GM18951 (cell line): ENCODE measurements at regions not wholly inside any gene's neighbourhood (a gene's known extent, or its start where the extent isn't known, plus 50 kb on each side); places are given as distances from the start of the nearest gene placed in this dataset.
"Not testable (repeated sequence)": the region's sequence is repeated elsewhere in the genome, so short reads cannot be mapped to it uniquely, and the experiment has no call there.

Experiments
- POLR2A ChIP-seq: IDR thresholded peaks from 4 replicates; pipeline ENCODE4 v1.6.1; 2011; ENCODE audit warnings: mild to moderate bottlenecking; ENCODE audit not compliant: insufficient read length, insufficient read depth; ENCODE audit errors: extremely low read depth
- in situ Hi-C: fragments of 300-500 bp; cut with MboI; formaldehyde crosslinking; loops from one replicate; pipeline ENCODE4 v1.12.0; 2022; ENCODE audit warnings: low sequenced_read_pairs, mixed read lengths, inconsistent platforms; ENCODE audit not compliant: unreplicated experiment

DNA sequence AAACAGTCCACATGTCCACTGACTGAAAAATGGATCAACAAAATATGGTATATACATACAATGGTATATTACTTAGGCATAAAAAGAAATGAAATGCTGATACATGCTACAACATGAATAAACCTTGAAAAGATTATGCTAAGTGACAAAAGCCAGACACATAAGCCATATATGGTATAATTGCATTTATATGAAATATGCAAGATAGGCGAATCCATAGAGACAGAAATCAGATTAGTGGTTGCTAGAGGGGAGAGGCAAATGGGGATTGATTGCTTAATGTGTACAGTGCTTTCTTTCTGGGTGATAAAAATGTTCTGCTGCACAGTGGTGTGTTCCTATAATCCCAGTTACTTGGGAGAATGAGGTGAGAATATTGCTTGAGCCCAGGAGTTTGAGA is 171.0 kb downstream of the CYP26B1 start:
- TF ChIP-seq POLR2A = no peak

DNA sequence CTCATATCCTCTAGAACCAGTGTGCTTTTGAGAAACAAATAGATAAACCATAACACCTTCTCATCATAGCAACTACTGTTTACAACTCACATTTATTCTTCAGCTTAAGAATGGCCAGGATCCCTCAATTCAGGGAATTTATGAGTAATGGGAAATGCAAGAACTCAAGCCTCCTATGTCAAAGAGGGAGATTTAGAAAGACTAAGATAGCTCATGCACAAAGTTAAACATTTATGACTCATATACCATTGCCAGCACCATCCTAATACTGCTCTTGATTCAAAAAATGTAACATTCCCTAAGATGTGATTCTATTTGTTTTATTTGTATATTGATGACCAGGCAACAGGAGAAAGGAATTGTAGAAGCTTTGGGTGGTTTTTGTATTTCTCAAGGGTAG is 172.8 kb downstream of the CYP26B1 start:
- TF ChIP-seq POLR2A = no peak
- in situ Hi-C loops = no loop called here

More for the DNA sequence above, 171.0 kb downstream of the CYP26B1 start:
- in situ Hi-C loops = no loop called here

DNA sequence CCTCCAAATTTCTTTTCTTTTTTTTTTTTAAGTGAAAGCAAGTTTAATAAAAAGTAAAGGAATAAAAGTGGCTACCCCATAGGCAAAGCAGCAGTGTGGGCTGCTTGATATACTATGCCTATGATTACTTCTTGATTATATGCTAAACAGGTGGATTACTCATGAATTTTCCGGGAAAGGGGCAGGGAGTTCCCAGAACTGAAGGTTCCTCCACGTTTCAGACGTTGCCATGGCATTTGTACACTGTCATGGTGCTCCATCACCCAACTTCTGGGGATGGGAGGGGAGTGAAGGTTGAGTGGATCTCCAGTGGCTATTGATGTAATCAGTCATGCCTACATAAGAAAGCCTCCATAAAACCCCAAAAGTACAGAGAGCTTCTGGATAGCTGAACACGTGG is 176.2 kb downstream of the CYP26B1 start:
- in situ Hi-C loops = no loop called here
- TF ChIP-seq POLR2A = no peak

DNA sequence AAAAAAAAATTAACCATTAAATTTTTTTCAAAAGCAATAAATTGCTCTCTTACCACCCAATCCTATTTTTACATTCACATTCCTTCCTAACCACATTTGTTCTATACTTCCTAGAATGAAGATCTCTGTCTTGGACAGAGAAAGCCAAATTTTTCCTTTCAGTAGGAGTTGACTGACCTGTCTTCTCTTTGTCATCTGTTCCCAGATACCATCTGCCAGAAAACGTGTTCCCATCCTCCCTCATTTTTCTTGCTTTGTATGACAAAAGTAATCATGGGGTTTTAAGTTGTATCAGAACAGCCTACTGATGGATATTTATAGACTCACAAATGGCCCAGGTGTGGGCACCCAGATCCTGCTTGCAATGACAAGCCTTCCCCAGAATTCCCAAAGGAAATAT is 182.1 kb downstream of the CYP26B1 start:
- in situ Hi-C loops = no loop called here
- no peak for TF ChIP-seq POLR2A

DNA sequence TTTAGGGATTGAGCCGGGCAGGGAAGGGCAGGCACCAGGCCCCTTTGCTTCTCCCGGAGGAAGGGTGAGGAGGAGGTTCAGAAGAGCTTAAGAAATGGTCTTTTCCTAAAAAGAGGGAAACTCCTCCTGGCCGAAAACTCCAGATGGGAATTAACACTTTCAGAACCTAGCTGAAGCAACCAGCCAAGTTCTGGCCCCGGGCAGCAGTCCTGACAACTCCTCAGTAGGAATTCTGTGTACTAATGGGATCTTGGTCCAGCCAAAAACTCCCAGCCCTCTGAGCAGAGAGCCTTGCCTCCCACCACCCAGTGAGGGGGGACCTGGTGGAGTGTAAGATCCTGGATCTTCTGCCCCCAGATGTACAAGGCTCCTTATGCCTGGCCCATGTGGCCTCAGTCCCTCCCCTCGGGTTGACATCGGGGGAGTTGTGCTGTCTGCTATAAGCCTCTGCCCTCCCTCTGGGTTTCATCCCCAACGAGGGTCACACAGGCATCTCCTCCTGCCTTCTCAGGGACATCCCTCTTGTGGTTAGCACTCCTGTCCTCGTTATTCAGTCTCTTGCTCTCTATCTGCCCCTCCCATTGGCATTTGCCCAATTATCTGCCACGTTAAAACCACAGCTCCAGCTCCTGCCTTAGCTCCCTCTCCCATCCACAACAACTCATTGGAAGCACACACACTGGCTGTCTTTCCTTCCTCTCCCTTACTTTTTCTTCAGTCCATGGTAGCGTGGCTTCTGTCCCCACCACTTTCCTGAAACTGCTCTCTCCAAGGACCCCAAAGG is 184.6 kb downstream of the CYP26B1 start:
- in situ Hi-C loops = no loop called here
- TF ChIP-seq POLR2A = no peak

DNA sequence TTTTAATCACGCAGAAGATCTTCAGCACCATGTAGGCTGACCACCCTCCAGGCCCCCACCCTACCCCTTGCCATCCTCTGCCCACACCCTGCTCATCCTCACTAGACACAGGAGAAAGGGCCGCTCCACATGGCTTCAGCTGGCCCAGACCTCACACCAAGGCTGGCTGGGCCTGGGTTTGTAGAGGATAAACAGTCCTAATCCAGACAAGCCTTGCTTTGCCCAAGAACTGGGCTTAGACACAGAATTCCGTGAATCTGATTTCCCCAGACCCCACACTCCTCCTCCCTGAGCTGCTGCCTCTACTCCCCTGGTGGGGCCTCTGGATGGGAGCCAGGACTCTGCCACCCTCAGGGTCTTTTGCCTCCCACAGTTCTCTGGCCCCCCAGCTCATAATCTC is 185.3 kb downstream of the CYP26B1 start:
- no peak for TF ChIP-seq POLR2A
- in situ Hi-C loops = no loop called here

DNA sequence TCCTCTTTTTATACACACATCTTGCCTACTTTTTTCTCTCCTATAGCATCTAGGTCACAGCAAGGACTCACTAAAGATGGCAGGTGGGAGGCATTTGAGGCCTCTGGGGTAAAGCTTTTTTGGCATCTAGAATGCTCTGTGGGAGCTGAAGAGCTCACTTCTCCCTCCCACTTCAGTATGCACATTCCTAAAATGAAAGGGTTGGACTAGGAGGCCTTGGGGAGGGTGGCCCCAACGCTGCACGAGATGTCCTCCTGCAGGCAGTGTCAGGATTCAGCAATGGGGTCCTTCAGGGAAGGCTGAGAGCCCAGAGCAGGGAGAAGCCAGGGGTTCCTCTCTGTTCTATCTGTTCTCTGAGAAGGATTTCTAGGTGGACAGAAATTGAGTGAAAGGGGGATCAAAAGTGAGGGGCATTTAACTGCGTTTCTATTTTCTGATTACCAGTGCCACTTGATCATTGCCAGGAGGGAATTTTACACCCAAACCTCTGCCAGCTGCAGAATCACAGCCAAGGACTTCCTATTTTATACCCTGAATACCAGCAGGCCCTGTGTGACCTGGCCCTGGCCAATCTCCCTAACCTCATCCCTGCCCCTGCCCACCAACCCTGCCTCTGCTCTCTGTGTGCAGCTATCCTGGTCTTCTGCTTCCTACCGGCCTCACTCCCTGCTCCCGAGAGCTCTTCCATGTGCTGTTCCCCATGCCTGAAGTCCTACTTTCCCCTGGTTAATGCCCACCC is 186.2 kb downstream of the CYP26B1 start:
- TF ChIP-seq POLR2A = no peak
- in situ Hi-C loops = no loop called here

DNA sequence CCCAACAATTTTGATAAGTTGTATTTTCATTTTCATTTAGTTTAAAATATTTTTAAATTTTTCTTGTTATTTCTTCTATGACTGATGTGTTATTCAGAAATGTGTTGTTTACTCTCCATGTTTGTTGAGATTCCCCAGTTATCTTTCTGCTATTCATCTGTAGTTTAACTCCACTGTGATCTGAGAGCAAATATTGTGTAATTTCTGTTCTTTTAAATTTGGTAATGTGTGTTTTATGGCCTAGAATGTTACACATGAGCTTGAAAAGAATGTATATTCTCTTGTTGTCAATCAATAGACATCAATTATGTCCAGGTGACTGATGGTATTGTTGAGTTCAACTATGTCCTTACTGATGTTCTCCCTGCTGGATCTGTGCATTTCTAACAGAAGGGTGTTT is 188.2 kb downstream of the CYP26B1 start:
- in situ Hi-C loops = no loop called here
- TF ChIP-seq POLR2A = no peak

DNA sequence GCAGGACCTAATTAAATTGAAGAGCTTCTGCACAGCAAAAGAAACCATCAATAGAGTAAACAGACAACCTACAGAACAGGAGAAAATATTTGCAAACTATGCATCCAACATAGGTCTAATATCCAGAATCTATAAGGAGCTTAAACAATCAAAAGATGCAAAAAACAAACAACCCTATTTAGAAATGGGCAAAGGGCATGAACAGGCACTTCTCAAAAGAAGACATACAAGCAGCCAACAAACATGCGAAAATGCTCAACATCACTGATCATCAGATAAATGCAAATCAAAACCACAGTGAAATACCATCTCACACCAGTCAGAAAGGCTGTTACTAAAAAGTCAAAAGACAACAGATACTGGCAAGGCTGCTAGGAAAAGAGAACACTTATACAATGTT is 189.2 kb downstream of the CYP26B1 start:
- in situ Hi-C loops = not testable (repeated sequence)

DNA sequence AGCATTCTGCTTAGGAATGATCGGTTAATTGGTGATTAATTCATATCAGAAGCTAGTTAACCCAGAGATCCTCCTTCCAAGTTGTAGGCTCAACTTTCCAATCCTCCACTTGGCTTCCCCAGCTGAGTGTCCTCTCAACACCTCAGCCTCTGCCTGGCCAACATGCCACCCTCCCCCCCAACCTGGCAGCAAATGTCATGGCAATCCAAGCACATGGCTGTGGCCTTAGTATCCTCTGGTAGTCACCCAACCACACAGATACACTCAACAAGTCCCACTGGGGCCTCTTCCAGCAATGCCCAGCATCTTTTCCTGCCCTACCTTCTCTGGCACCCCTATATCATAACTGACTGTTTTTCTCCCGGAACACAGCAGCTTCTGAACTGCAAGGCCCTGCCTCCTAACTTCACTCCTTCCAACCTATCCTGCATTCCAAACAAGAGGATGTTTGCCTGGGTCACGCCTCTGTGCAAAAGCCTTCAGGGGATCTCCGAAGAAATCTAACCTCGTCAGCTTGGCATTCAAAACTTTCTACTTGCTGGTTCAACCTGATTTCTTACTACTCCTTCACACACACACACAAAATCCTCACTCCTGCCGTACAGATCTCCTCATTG is 195.0 kb downstream of the CYP26B1 start:
- in situ Hi-C loops = no loop called here
- no peak for TF ChIP-seq POLR2A

DNA sequence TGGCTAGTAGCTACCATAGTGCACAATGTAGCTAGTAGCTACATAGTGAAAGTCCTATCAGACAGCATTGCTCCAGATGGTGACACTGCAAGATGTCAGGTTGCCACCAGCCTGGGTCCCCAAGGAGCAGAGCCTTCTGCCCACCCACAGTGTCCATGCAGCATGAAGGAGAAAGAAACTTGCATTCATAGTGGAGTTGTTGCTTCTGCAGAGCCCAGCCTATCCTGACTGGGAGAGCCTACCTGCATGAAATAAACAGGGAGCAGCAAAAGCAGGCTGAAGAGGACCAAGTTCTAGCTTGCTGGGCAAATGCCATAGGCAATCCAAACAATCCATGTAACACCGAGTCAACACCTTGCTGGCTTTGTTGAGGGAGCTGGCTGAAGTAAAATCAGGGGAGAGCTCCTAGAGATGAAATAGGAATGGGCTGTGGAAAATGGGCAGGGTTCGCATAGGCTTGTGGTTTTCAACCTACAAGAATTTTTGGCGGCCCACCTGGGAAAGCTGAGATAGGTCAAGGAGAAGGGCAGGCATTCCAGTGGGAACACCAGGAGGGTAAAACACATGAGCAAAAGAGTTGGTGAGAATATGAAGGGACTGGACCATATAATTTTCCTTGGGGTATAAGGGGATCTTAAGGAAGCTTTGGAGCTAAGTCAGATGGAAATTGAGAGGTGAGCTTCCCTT is 195.8 kb downstream of the CYP26B1 start:
- in situ Hi-C loops = no loop called here
- no peak for TF ChIP-seq POLR2A

DNA sequence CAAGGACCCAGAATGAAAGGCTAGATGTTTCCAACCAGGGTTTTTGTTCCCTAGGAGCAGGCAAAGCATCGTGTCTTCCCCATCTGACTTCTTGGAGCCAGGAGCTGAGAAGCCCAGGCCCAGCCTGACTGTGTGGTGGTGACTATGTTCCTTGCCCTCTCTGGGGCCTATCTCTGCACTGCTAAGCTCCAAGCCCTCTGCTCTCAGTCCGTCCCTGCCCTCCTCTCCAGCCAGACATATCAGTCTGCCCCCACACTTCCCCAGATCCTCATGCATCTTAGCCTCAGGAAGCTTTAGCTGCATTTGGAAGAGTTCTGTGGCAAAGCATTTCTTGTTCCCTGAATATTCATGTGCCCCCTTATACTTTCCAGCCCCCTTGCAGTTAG is 196.6 kb downstream of the CYP26B1 start:
- no peak for TF ChIP-seq POLR2A
- in situ Hi-C loops = no loop called here

DNA sequence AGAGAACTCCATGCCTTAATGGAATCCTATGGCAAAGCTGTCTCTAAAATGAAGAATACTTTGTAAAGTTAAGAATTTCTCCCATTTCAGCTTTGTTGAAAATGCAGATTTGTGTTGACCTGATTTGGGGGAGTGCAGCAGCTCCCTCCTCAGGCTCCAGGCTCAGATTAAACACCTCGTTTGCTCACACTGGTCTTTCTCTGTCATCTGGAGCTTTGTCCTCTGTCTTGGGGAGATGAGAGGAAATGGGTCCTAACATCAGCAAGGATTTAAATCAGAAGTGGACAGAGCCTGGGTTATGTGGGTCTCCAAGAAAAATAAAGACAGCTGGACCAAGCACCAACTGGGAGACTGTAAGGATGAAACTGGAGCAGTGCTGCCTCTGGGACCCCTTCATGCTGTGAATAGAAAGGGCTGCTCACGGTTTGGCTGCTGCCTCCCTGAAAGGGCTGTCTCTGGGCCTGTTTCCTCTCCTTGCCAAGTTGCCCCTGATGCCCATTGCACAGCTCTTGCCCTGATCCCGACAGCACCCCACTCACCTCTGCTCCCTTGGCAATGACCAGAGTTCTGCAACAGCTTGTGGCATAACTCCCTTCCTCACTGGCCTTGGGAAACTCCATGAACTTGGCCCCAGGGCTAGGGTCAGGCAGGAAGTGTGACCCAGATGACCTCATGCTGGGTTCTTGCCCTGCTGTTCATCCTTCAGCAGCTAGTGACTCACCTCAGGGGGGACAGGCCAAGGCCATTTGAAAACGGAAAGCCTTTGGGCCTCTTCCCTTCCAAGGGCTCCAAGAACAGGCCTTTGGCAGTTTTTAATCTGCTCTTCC is 197.2 kb downstream of the CYP26B1 start:
- no peak for TF ChIP-seq POLR2A
- in situ Hi-C loops = no loop called here

DNA sequence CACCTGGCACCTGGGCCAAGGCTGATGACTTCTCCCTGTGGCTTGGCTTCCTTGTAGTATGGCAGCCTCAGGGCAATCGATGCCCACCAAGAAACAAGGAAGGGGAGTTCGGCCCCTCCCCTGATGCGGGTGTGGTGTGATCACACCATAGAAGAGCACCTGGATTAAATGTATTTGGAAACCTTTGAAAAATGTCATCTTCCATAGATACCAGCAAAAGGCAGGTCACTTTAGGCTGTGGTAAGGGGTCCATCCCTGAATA is 198.2 kb downstream of the CYP26B1 start:
- in situ Hi-C loops = loop anchor here (25.0 kb wide), 1 partner anchor 638 kb away; no protein-coding TSS in a partner anchor

More for the DNA sequence above, 198.2 kb downstream of the CYP26B1 start:
- TF ChIP-seq POLR2A = no peak
